WTC11 (cell line): ENCODE measurements at regions not wholly inside any gene's neighbourhood (a gene's known extent, or its start where the extent isn't known, plus 50 kb on each side); places are given as distances from the start of the nearest gene placed in this dataset.

ENCODE experiments used
- CTCF ChIP-seq: fragments of 200-600 bp; IDR thresholded peaks from 2 replicates; pipeline ENCODE4 v1.8.0; 2022; ENCODE audit warnings: antibody characterized with exemption
- IRF1 ChIP-seq: sonication (generic); formaldehyde crosslinking; IDR thresholded peaks from 2 replicates; pipeline ENCODE4 v1.8.0; 2023; ENCODE audit warnings: missing genetic modification reagents
- MAX ChIP-seq: sonication (generic); formaldehyde crosslinking; IDR thresholded peaks from 2 replicates; pipeline ENCODE4 v1.8.0; 2022; ENCODE audit warnings: mild to moderate bottlenecking, missing genetic modification reagents
- NR3C1 ChIP-seq: sonication (generic); formaldehyde crosslinking; conservative IDR thresholded peaks from 2 replicates; pipeline ENCODE4 v1.8.1; 2023; ENCODE audit warnings: low read depth, mild to moderate bottlenecking, missing genetic modification reagents
- SP1 ChIP-seq: sonication (generic); formaldehyde crosslinking; conservative IDR thresholded peaks from 2 replicates; pipeline ENCODE4 v1.8.1; 2022; ENCODE audit warnings: missing genetic modification reagents
- ZNF416 ChIP-seq: fragments of 250-450 bp; sonication (Bioruptor Pico); IDR thresholded peaks from 2 replicates; pipeline ENCODE4 v1.9.0; 2021; ENCODE audit warnings: mild to moderate bottlenecking, inconsistent platforms
- TF ChIP-seq, protein P1 (sequence below): sonication (generic); formaldehyde crosslinking; IDR thresholded peaks from 2 replicates; pipeline ENCODE4 v1.8.1; 2023; ENCODE audit warnings: mild to moderate bottlenecking, missing genetic modification reagents, moderate library complexity

GRCh38 chr3:151537726-151538125 lies 76.9 kb upstream of the IGSF10 start:
- no peak for TF ChIP-seq ZNF416 (CRISPR knock-in tag)
- no peak for TF ChIP-seq IRF1 (CRISPR knock-in tag)
- TF ChIP-seq NR3C1 (CRISPR knock-in tag), result no peak
- no peak for TF ChIP-seq CTCF
- TF ChIP-seq, protein P1, sequence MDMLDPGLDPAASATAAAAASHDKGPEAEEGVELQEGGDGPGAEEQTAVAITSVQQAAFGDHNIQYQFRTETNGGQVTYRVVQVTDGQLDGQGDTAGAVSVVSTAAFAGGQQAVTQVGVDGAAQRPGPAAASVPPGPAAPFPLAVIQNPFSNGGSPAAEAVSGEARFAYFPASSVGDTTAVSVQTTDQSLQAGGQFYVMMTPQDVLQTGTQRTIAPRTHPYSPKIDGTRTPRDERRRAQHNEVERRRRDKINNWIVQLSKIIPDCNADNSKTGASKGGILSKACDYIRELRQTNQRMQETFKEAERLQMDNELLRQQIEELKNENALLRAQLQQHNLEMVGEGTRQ, result no peak
- no peak for TF ChIP-seq SP1
- TF ChIP-seq MAX (CRISPR knock-in tag), result no peak
